K562 (cell line): ENCODE measurements at regions not wholly inside any gene's neighbourhood (a gene's known extent, or its start where the extent isn't known, plus 50 kb on each side); places are given as distances from the start of the nearest gene placed in this dataset.
A peak's percentile ranks its signal among the peaks of the same experiment; 100 is the strongest.

Source experiments
- ATAC-seq: fragments of 200-7000 bp; cut with Tn5 transposase; 3 replicates; pipeline ENCODE4 v1.9.1; 2020; ENCODE audit warnings: moderate library complexity
- BruUV-seq: library from RNA; stranded (reverse); fragments of 400-500 nt; replicated peaks from 2 replicates; lab custom pipeline; 2021; lab: Mats Ljungman, UMichigan
- CTCF ChIA-PET: fragments of 300-600 bp; formaldehyde crosslinking; extraction: SDS; loops from one replicate; lab custom pipeline; 2021; ENCODE audit warnings: low intra/inter-chr PET ratio; lab: Yijun Ruan, JAX
- POLR2A ChIA-PET: fragments of 300-600, 350-650 bp; sonication (Branson Sonifier 250); formaldehyde crosslinking; extraction: SDS; loops from one replicate; lab custom pipeline; 2021; ENCODE audit warnings: antibody characterized with exemption, inconsistent platforms; lab: Yijun Ruan, JAX
- DNase-seq, 4 experiments: peaks; one replicate each; pipeline versions ENCODE4 v3.0.0 to v3.0.0-alpha.2; 2011 to 2018; ENCODE audit warnings: low spot score in 3 of 4, mixed read lengths in 3 of 4; ENCODE audit errors: extremely low read depth in 1 of 4
- FAIRE-seq: peaks from 2 replicates; lab custom pipeline; 2011; peaks lifted over from hg19 to GRCh38; lab: Jason Lieb, UNC
- H2AFZ ChIP-seq: 2 replicates; pipeline ENCODE4 v1.6.0; 2011; ENCODE audit warnings: low read depth, low read length, control low read depth, inconsistent platforms
- H3K27ac ChIP-seq: fragments of 200-600 bp; 3 replicates; pipeline ENCODE4 v1.8.0; 2011; ENCODE audit warnings: low read depth, mild to moderate bottlenecking, control low read depth, inconsistent platforms, low read length, moderate library complexity, mixed read lengths; ENCODE audit errors: extremely low read depth
- H3K27me3 ChIP-seq, 2 experiments: fragments of 300-600 bp in 1 of 2; 2 replicates in 1 of 2; 3 replicates in 1 of 2; pipeline versions ENCODE4 v1.6.0 to v1.8.0; 2011; ENCODE audit warnings: inconsistent platforms in 2 of 2, low read length in 2 of 2, mild to moderate bottlenecking in 1 of 2, mixed read lengths in 1 of 2, moderate library complexity in 1 of 2; ENCODE audit not compliant: control insufficient read depth in 2 of 2, insufficient read depth in 2 of 2
- H3K36me3 ChIP-seq: fragments of 300-600 bp; 3 replicates; pipeline ENCODE4 v1.8.0; 2011; ENCODE audit warnings: mild to moderate bottlenecking, low read length, inconsistent platforms; ENCODE audit not compliant: control insufficient read depth, insufficient read depth
- H3K4me1 ChIP-seq, 2 experiments: fragments of 200-600 bp in 1 of 2; replicated peaks in 1 of 2; 2 replicates in 1 of 2; 3 replicates in 1 of 2; pipeline versions ENCODE4 v1.5.1 to v1.8.0; 2011; ENCODE audit warnings: inconsistent platforms in 2 of 2, low read length in 2 of 2, mild to moderate bottlenecking in 1 of 2, mixed read lengths in 1 of 2, moderate library complexity in 1 of 2; ENCODE audit not compliant: control insufficient read depth in 2 of 2, insufficient read depth in 2 of 2
- H3K4me2 ChIP-seq: 2 replicates; pipeline ENCODE4 v1.6.1; 2011; ENCODE audit warnings: low read length, control low read depth, inconsistent platforms, mixed read lengths; ENCODE audit not compliant: insufficient read depth
- H3K4me3 ChIP-seq: fragments of 200-600 bp; sonication (generic), shearing (Covaris generic); 2 replicates; pipeline ENCODE4 v1.5.1; 2016; ENCODE audit warnings: control low read depth, inconsistent platforms
- H3K79me2 ChIP-seq: fragments of 200-600 bp; 3 replicates; pipeline ENCODE4 v1.8.0; 2011; ENCODE audit warnings: low read length, inconsistent platforms; ENCODE audit not compliant: control insufficient read depth, insufficient read depth
- H3K9ac ChIP-seq, 2 experiments: 2 replicates each; pipeline versions ENCODE4 v1.6.0 to v1.6.1; 2011; ENCODE audit warnings: low read depth in 2 of 2, low read length in 2 of 2, control low read depth in 1 of 2, inconsistent platforms in 1 of 2, mild to moderate bottlenecking in 1 of 2, mixed read lengths in 1 of 2; ENCODE audit not compliant: insufficient read depth in 1 of 2
- H3K9me1 ChIP-seq: one replicate; pipeline ENCODE4 v1.6.0; 2011; ENCODE audit warnings: inconsistent platforms, mild to moderate bottlenecking, low read length, moderate library complexity; ENCODE audit not compliant: control insufficient read depth, insufficient read depth
- H3K9me3 ChIP-seq: replicated peaks from 2 replicates; pipeline ENCODE4 v1.5.1; 2011; ENCODE audit warnings: low read depth, low read length, inconsistent platforms; ENCODE audit not compliant: control insufficient read depth, insufficient read depth
- H4K20me1 ChIP-seq: replicated peaks from 2 replicates; pipeline ENCODE4 v1.6.1; 2011; ENCODE audit warnings: low read length, inconsistent platforms, mixed read lengths; ENCODE audit not compliant: control insufficient read depth, insufficient read depth
- BMI1 ChIP-seq: fragments of 150-350 bp; IDR thresholded peaks from 2 replicates; pipeline ENCODE4 v1.6.1; 2014; ENCODE audit warnings: low read length
- BRF2 ChIP-seq: IDR thresholded peaks from 3 replicates; pipeline ENCODE4 v1.6.1; 2011; ENCODE audit warnings: borderline replicate concordance, mild to moderate bottlenecking; ENCODE audit not compliant: insufficient read length, insufficient read depth
- HLTF ChIP-seq: fragments of 450-650 bp; IDR thresholded peaks from 2 replicates; pipeline ENCODE4 v1.6.1; 2016
- HMG20B ChIP-seq: fragments of 250-450 bp; sonication (Bioruptor Pico); IDR thresholded peaks from 2 replicates; pipeline ENCODE4 v1.5.0; 2021; ENCODE audit warnings: mild to moderate bottlenecking
- POLR2B ChIP-seq: fragments of 450-650 bp; IDR thresholded peaks from 2 replicates; pipeline ENCODE4 v1.6.1; 2018; ENCODE audit warnings: low read depth; ENCODE audit not compliant: partially characterized antibody
- RAD21 ChIP-seq, 2 experiments: fragments of 250-450 bp in 1 of 2; fragments of 450-650 bp in 1 of 2; sonication (Bioruptor Pico) in 1 of 2; formaldehyde crosslinking in 1 of 2; IDR thresholded peaks in 1 of 2; conservative IDR thresholded peaks in 1 of 2; 2 replicates each; pipeline versions ENCODE4 v1.4.0 to v1.8.0; 2020 to 2022; ENCODE audit warnings: mild to moderate bottlenecking in 2 of 2, moderate library complexity in 1 of 2
- SIX5 ChIP-seq, 2 experiments: IDR thresholded peaks; 2 replicates each; pipeline ENCODE4 v1.6.1; 2011; ENCODE audit warnings: low read length in 2 of 2, borderline replicate concordance in 1 of 2, low read depth in 1 of 2, mild to moderate bottlenecking in 1 of 2, moderate library complexity in 1 of 2; ENCODE audit not compliant: insufficient read depth in 1 of 2
- STAG1 ChIP-seq: sonication (generic); formaldehyde crosslinking; IDR thresholded peaks from 2 replicates; pipeline ENCODE4 v1.5.0; 2020; ENCODE audit warnings: missing genetic modification reagents, borderline replicate concordance
- TAF15 ChIP-seq: fragments of 200-400 bp; formaldehyde crosslinking; IDR thresholded peaks from 2 replicates; pipeline ENCODE4 v1.6.1; 2017; ENCODE audit warnings: mild to moderate bottlenecking, low read depth, low read length, moderate library complexity
- WGBS: fragments of 100-300 bp; shearing (Covaris generic); methylation state at CpG from one replicate; pipeline ENCODE4 v1.1.6; 2016; ENCODE audit warnings: low coverage, mixed read lengths; ENCODE audit not compliant: insufficient coverage; ENCODE audit errors: missing lambda C conversion rate; 5-methylcytosine and 5-hydroxymethylcytosine counted together
- in situ Hi-C: fragments of 300-500 bp; cut with MboI; formaldehyde crosslinking; loops from 4 replicates; pipeline ENCODE4 v1.15.0; 2018; ENCODE audit warnings: inconsistent platforms, mixed read lengths
- intact Hi-C: fragments of 100-400 bp; cut with micrococcal nuclease; formaldehyde crosslinking; loops from 2 replicates; pipeline ENCODE4 v1.14.2; 2022

- peak; percentile 24 to 48; a peak in 2 of 4 replicates for TF ChIP-seq RAD21 (CRISPR knock-in tag; conservative IDR thresholded peaks at IDR 0.05 in 1 of 2, IDR thresholded peaks at IDR 0.05 in 1 of 2)
- TF ChIP-seq, all 486 proteins: peak for 2
Measured at GRCh38 chr10:78424723-78425122, 391.1 kb downstream of the RPS24 start (continued).

- Histone ChIP-seq H3K9me1 (no peaks in the 10 kb centered on the region), H4K20me1 (no peaks in the 10 kb centered on the region), H3K27ac (no peak overlapping the region), H2AFZ (no peak overlapping the region), H3K9ac (no peak overlapping the region), H3K4me2 (no peak overlapping the region), H3K36me3 (no peaks in the 10 kb centered on the region), H3K9me3 (no peaks in the 10 kb centered on the region), H3K4me3 (no peak overlapping the region), H3K27me3 (peaks cover 10 to 13% of the 10 kb centered on the region in 2 experiments; a peak in 4 of 5 replicates), H3K79me2 (no peaks in the 10 kb centered on the region), H3K4me1 (no peaks in the 10 kb centered on the region)
- in situ Hi-C loops, result no loop called here
- POLR2A ChIA-PET, result interaction anchor here (0.9 kb wide), 1 partner anchor 11 kb away, joined by 3 read pairs; no protein-coding TSS in a partner anchor
- CTCF ChIA-PET, result no interaction called here
- ATAC-seq (no peak), DNase-seq (no peak), FAIRE-seq (no peak)
- intact Hi-C loops, result loop anchor here (5.0 kb wide), 1 partner anchor 231 kb away; no protein-coding TSS in a partner anchor
- TF ChIP-seq TAF15, result no peak
- TF ChIP-seq BMI1, result no peak
- no peak for TF ChIP-seq HLTF
- TF ChIP-seq POLR2B, result no peak
- no peak for TF ChIP-seq SIX5 (IDR thresholded peaks at IDR 0.05; ENCODE audit: borderline replicate concordance in 1 of 2, insufficient read depth in 1 of 2, low read depth in 1 of 2, low read length in 2 of 2)
- no peak for TF ChIP-seq HMG20B (CRISPR knock-in tag)
- TF ChIP-seq STAG1 (CRISPR knock-in tag), result no peak
- no peak for TF ChIP-seq BRF2
- 1% methylated on average over 3 of the region's 3 CpGs for WGBS
- no TSS peak for BruUV-seq
Measured at GRCh38 chr10:78426181-78426580, 392.5 kb downstream of the RPS24 start.
